GM12864 (cell line): ENCODE measurements at regions not wholly inside any gene's neighbourhood (a gene's known extent, or its start where the extent isn't known, plus 50 kb on each side); places are given as distances from the start of the nearest gene placed in this dataset.

Experiments
- DNase-seq: peaks from one replicate; pipeline ENCODE4 v3.0.0-alpha.2; 2011; ENCODE audit warnings: low read depth
- H3K4me3 ChIP-seq: 2 replicates; pipeline ENCODE4 v1.5.1; 2011; ENCODE audit warnings: mild to moderate bottlenecking, low read depth, low read length, control low read depth
- CTCF ChIP-seq: IDR thresholded peaks from 2 replicates; pipeline ENCODE4 v1.5.1; 2011; ENCODE audit warnings: low read depth, mild to moderate bottlenecking, moderate library complexity, low read length, control low read depth, inconsistent platforms; ENCODE audit errors: missing control alignments

- TF ChIP-seq CTCF = no peak
- H3K4me3 ChIP-seq = no peak overlapping the region
- DNase-seq = no peak
These were observed 50.2 kb upstream of the CXCL8 start for GRCh38 chr4:73690051-73690738.
